22Rv1 (cell line): ENCODE measurements at regions not wholly inside any gene's neighbourhood (a gene's known extent, or its start where the extent isn't known, plus 50 kb on each side); places are given as distances from the start of the nearest gene placed in this dataset.

ENCODE experiments used
- ZFX ChIP-seq: fragments of 450-650 bp; IDR thresholded peaks from 2 replicates; pipeline ENCODE4 v1.6.1; 2017; ENCODE audit warnings: antibody characterized with exemption, borderline replicate concordance
- TF ChIP-seq, protein P1 (sequence below): fragments of 450-650 bp; IDR thresholded peaks from 2 replicates; pipeline ENCODE4 v1.5.1; 2017; ENCODE audit warnings: mild to moderate bottlenecking

DNA sequence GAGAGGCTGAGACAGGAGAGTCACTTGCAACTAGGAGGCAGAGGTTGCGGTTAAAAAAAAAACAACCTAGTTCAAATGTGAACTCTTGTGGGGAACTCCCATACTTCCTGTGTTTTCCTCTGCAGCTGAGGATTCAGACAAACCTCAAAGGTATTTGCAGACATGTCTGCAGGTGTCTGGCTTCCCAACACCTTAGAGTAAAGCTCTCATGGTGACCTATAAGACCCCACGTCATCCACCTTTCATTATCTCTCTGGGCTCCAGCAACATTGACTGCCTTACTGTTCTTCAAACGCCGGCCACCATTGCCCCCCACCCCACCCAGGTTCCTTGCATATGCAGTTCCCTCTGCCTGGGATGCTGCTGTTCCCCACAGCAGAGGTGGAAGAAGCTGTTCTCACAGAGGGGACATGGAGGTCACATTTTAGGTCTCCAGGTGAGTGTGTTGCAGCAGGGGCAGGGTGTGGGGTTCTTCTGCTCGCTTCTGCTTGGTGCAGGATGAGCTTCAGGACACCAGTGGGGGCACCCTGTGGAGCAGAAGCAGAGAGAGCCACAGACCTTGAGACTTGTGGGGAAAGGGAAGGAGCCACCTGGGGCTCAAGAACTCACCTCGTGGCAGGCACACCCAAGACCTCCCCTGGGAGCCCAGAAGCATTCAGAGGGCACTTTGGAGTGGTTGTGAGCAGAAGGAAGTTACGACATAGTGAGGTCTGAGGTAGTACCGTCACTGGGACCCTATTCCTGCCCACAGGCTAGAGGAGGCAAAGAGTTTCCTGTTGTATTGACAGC is 203.2 kb downstream of the CSNK2A3 start:
- TF ChIP-seq, protein P1, sequence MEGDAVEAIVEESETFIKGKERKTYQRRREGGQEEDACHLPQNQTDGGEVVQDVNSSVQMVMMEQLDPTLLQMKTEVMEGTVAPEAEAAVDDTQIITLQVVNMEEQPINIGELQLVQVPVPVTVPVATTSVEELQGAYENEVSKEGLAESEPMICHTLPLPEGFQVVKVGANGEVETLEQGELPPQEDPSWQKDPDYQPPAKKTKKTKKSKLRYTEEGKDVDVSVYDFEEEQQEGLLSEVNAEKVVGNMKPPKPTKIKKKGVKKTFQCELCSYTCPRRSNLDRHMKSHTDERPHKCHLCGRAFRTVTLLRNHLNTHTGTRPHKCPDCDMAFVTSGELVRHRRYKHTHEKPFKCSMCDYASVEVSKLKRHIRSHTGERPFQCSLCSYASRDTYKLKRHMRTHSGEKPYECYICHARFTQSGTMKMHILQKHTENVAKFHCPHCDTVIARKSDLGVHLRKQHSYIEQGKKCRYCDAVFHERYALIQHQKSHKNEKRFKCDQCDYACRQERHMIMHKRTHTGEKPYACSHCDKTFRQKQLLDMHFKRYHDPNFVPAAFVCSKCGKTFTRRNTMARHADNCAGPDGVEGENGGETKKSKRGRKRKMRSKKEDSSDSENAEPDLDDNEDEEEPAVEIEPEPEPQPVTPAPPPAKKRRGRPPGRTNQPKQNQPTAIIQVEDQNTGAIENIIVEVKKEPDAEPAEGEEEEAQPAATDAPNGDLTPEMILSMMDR = no peak
- TF ChIP-seq ZFX = no peak
